GM12865 (cell line): ENCODE measurements at regions not wholly inside any gene's neighbourhood (a gene's known extent, or its start where the extent isn't known, plus 50 kb on each side); places are given as distances from the start of the nearest gene placed in this dataset.

Experiments used
- DNase-seq: peaks from one replicate; pipeline ENCODE4 v3.0.0; 2010; ENCODE audit warnings: low read depth
- H3K4me3 ChIP-seq: 2 replicates; pipeline ENCODE4 v1.5.1; 2011; ENCODE audit warnings: mild to moderate bottlenecking, low read depth, low read length, control low read depth
- TF ChIP-seq, protein P1 (sequence below): IDR thresholded peaks from 2 replicates; pipeline ENCODE4 v1.5.1; 2011; ENCODE audit warnings: low read length, control low read depth, low read depth, inconsistent platforms; ENCODE audit not compliant: insufficient read depth; ENCODE audit errors: missing control alignments

DNA sequence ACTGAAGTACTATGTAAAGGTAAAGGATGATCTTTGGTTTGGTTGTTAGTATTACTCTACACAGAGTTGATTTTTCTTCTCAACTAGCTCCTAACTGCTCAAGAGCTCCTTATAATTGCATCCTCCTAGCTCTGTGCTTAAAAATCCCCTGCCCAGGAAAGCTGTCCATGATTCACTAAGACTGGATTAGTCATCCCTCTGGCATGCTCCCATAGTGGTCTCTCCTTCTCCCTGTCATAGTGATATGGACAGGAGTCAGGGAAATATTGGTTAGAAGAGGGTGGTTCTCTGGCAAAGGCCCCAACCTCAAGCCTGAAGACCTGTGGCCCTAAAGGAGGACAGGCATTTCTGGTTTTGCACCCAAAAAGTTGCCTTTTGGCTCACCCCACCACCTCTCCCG is 242.3 kb upstream of the KCNIP4 start:
- no peak overlapping the region for H3K4me3 ChIP-seq
- TF ChIP-seq, protein P1, sequence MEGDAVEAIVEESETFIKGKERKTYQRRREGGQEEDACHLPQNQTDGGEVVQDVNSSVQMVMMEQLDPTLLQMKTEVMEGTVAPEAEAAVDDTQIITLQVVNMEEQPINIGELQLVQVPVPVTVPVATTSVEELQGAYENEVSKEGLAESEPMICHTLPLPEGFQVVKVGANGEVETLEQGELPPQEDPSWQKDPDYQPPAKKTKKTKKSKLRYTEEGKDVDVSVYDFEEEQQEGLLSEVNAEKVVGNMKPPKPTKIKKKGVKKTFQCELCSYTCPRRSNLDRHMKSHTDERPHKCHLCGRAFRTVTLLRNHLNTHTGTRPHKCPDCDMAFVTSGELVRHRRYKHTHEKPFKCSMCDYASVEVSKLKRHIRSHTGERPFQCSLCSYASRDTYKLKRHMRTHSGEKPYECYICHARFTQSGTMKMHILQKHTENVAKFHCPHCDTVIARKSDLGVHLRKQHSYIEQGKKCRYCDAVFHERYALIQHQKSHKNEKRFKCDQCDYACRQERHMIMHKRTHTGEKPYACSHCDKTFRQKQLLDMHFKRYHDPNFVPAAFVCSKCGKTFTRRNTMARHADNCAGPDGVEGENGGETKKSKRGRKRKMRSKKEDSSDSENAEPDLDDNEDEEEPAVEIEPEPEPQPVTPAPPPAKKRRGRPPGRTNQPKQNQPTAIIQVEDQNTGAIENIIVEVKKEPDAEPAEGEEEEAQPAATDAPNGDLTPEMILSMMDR, result no peak
- DNase-seq, result no peak

DNA sequence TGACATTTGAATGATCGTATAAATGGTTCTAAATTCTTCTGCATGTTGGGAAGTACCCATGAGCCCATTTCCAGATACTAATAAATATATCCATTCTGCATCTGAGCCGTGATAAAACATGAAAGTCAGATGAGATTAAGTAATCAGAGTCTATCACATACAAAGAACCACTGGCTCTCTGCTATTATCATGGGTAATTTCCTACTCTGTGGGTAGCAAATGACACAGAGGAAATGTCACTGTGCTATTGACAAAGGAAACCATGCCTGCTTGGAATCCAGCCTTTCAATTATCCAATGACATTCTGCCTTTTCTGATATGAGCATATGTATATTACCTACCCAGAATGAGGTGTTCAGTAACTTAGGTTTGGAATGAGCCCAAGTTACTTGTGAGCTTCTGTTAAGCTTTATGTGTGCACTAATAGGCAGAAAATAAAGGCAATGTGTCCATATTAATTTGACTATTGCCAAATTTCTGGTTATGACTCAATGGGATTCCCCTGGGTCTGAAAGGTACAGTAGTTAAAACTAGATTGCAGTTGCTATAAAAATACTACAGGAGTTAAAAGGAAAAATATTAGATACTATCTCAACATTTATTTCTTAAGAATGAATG is 238.7 kb upstream of the KCNIP4 start:
- DNase-seq, result no peak
- H3K4me3 ChIP-seq, result no peak overlapping the region
- TF ChIP-seq, protein P1, result no peak

DNA sequence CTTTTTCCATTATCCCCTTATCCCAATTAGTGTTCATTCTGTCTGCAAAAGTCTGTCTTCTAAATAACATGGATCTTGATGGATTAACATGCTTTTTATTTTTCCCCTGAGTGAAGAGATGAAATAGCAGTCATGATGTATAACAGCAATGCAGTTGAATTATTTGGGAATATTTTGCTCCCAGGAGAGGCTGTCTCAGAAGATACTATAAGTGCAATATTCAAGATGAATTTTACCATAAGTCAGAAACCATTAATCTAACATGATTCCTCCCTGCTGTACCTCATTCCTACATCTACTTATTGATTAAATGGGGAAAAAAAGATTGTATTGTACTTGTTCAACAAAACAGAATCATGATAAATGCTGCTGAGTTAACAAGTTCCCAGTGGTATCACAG is 233.2 kb upstream of the KCNIP4 start:
- DNase-seq, result no peak
- TF ChIP-seq, protein P1, result no peak
- no peak overlapping the region for H3K4me3 ChIP-seq

DNA sequence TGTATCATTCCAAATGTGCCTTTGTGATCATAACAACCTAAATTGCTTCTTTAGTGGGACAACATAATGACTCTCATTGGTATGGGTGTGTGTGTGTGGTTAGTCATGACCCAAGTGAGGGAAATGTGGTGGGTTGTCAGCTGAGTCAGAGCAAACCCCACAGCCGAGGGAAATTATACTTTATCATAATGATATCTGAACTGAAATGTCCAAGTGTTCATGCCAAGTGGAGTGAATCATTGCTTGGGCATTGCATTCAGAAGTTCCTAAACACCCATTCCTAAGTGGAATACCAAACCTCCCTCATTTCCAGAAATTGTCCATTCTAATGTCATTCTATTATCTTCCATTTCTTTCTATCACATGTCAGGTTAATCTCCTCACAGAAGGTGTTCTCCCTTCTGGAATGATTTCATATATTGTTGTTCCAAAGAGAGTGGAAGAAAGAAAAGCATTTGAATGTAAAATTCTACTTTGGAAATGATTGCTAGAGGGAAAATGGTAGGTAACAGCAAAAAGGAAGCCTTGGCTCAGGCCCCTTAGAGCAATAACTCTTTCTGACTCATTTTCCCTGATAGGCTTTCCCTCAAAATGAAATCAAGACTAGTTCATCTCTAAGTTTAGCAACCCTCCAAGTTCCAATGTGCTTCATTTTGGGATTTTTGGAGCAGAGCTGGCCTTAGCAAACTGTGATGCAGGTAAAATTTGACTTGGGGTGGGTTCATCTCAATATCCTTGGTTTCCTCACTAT is 230.7 kb upstream of the KCNIP4 start:
- DNase-seq, result no peak
- TF ChIP-seq, protein P1, result no peak
- no peak overlapping the region for H3K4me3 ChIP-seq

DNA sequence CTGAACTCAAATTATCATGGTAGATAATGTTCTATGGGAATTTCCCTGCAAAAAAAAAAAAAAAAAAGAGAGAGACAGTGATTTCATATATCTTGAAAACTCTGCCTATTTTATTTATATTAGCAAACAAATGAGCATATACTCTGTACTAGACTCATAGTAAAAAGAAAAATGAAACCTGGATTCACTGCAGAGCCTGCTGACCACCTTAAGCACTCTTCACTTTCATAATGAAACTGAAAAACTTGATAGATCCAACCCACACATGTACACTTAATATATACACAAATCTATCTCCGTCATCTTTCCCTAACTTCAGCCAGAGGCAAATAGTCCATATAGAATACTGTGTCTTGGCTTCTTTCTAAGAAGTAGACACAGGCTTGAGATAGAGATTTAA is 226.1 kb upstream of the KCNIP4 start:
- H3K4me3 ChIP-seq, result no peak overlapping the region
- TF ChIP-seq, protein P1, result no peak
- peak; percentile 1 for DNase-seq

DNA sequence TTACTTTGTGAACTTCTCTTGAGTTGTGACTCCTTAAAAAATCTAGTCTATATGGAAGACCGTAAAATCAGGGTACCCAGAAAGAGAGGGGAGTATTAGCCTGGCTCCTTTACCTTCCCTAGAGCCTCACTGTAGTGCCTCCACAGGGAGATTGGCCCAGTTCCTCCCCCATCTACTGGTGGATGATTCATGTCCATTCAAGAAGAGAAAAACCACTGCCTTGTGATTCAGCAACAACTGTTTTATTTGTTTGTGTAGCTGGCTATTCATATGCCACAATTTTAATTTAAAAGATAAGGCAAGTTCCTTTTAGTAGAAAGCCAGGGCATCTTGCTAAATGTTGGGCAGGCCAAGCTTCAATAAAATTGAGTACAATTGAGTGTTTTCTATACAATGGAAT is 221.8 kb upstream of the KCNIP4 start:
- no peak overlapping the region for H3K4me3 ChIP-seq
- no peak for DNase-seq
- TF ChIP-seq, protein P1, result no peak
